ENCODE measurements at regions not wholly inside any gene's neighbourhood (a gene's known extent, or its start where the extent isn't known, plus 50 kb on each side); places are given as distances from the start of the nearest gene placed in this dataset.

DNA sequence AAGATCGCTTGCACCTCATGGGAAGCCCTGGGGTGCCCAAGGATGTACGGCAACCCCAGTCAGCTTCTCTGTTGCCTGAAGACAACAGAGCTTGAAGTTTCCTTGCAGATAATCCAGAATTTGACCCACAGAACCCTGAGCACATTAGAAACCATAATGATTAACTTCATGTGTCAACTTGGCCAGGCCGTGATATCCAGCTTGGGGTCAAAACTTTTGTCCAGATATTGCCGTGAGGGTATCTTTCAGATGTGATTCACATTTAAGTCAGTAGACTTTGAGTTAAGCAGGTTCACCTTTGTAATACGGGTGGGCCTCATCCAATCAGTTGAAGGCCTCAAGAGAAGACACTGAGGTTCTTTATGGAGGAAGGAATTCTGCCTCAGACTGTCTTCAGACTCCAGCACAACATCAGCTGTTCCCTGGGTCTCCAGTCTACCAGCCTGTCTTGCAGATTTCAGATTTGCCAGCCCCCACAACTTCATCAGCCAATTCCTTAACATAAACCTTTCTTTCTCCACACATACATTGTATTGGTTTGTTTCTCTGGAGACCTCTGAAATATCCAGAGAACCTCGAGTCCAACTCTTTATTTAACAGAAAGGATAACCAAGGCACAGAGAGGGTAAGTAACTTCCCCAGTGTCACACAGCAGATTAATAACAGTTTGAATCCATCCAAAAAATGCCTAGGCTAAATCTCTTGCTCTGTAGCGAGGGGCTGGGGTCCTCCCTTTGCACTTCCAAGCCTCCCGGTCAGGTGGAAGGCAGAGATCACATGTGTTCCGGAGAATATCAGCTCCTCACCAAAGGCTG, 171.1 kb downstream of the SALL1 start:
- no peaks in the 10 kb centered on the region for H3K9me3 ChIP-seq (replicated peaks in 1 of 3)
- DNase-seq = no peak
- intact Hi-C loops (cut with DNase I) = no loop called here
- no peaks in the 10 kb centered on the region for H3K36me3 ChIP-seq (replicated peaks in 1 of 2)
- H3K4me3 ChIP-seq = no peak overlapping the region
- no peaks in the 10 kb centered on the region for H3K27me3 ChIP-seq
- no peak for TF ChIP-seq POLR2A (IDR thresholded peaks at IDR 0.05)
- TF ChIP-seq, protein P1, sequence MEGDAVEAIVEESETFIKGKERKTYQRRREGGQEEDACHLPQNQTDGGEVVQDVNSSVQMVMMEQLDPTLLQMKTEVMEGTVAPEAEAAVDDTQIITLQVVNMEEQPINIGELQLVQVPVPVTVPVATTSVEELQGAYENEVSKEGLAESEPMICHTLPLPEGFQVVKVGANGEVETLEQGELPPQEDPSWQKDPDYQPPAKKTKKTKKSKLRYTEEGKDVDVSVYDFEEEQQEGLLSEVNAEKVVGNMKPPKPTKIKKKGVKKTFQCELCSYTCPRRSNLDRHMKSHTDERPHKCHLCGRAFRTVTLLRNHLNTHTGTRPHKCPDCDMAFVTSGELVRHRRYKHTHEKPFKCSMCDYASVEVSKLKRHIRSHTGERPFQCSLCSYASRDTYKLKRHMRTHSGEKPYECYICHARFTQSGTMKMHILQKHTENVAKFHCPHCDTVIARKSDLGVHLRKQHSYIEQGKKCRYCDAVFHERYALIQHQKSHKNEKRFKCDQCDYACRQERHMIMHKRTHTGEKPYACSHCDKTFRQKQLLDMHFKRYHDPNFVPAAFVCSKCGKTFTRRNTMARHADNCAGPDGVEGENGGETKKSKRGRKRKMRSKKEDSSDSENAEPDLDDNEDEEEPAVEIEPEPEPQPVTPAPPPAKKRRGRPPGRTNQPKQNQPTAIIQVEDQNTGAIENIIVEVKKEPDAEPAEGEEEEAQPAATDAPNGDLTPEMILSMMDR (IDR thresholded peaks at IDR 0.05) = no peak
- no peaks in the 10 kb centered on the region for H3K4me1 ChIP-seq (replicated peaks in 1 of 2)
- H3K27ac ChIP-seq = no peak overlapping the region
- WGBS, 4 donors = 52 to 63% (median 59%) methylated on average over 9 of the region's 9 CpGs

DNA sequence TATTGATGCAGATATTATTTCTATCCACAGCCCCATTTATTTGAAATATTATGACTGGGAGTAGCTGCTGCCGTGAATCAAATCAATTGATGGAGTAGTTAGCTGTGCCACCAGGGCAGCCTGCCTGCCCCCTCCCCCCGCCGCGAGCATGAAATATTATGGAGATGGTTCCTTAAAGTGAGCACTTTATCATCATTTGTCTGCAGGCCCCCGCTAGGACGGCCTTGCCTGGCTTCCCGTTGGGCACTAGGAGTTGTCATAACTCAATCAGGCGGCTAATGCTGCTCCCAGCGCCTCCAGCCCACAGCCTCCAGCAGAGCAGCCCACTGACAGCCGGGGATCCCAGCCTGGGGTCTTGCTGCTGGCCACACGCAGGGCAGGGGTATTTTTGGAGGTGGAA, 173.9 kb downstream of the SALL1 start:
- no peak for TF ChIP-seq POLR2A (IDR thresholded peaks at IDR 0.05)
- TF ChIP-seq, protein P1 (IDR thresholded peaks at IDR 0.05) = no peak
- Histone ChIP-seq H3K27ac (no peak overlapping the region), H3K4me1 (replicated peaks in 1 of 2) (no peaks in the 10 kb centered on the region), H3K27me3 (no peaks in the 10 kb centered on the region), H3K9me3 (replicated peaks in 1 of 3) (no peaks in the 10 kb centered on the region), H3K4me3 (no peak overlapping the region), H3K36me3 (replicated peaks in 1 of 2) (no peaks in the 10 kb centered on the region)
- intact Hi-C loops (cut with DNase I) = no loop called here
- WGBS, 4 donors = 11 to 29% (median 14%) methylated on average over 9 to 11 of the region's 11 CpGs
- DNase-seq = no peak

DNA sequence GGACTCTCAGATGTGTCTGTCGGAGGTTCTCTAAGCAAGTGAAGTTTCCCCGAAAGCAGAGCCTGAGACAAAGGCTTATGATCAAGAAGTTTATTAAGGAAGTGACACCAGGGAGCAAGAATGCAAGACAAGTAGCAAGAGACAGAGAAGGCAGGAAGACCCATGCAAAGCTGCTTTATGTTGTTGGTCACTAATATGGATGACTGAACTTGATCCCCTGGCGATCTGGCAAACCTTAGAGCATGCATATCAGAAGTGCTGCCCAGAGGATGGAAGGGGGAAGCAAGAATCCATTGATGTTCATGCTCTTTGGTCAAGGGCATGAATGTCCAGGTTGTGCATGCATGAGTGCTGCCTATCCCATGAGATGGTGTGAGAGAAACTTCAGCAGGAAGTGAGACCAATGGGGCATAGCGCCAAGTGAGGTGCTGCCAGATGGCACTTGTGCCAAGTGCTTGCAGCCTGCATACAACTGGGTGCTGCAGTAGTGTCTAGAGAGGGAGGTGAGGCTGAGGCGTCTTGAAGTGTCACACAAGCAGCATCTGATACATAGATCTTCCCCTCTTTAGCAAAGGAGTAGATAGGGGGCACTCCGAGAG, 176.5 kb downstream of the SALL1 start:
- Histone ChIP-seq H3K4me3 (no peak overlapping the region), H3K27ac (no peak overlapping the region), H3K9me3 (replicated peaks in 1 of 3) (no peaks in the 10 kb centered on the region), H3K36me3 (replicated peaks in 1 of 2) (no peaks in the 10 kb centered on the region), H3K27me3 (no peaks in the 10 kb centered on the region), H3K4me1 (replicated peaks in 1 of 2) (no peaks in the 10 kb centered on the region)
- intact Hi-C loops (cut with DNase I) = no loop called here
- 64 to 81% (median 70%) methylated on average over 4 to 6 of the region's 6 CpGs for WGBS, 4 donors
- TF ChIP-seq, protein P1 (IDR thresholded peaks at IDR 0.05) = no peak
- TF ChIP-seq POLR2A (IDR thresholded peaks at IDR 0.05) = no peak
- no peak for DNase-seq

DNA sequence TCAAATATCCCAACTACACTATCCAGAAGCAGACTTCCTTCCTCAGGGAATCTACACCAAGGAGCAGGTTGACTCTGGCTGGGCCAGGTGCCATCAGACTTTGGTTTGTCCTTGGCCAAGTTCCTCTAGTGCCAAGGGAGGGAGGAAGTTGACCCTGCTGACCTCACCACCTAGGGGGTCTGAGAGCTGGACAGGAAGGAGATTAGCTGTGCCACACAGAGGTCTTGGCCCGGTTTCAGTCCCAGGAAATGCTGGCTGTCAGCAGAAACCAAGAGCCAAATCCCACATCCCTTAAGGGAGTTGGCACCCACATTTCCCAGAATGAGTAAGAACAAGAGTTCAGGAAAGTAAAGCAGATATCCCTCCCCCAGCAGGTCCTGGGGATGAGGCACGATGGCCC, 178.2 kb downstream of the SALL1 start:
- Histone ChIP-seq H3K4me1 (replicated peaks in 1 of 2) (no peaks in the 10 kb centered on the region), H3K9me3 (replicated peaks in 1 of 3) (no peaks in the 10 kb centered on the region), H3K27ac (no peak overlapping the region), H3K27me3 (no peaks in the 10 kb centered on the region), H3K4me3 (no peak overlapping the region), H3K36me3 (replicated peaks in 1 of 2) (no peaks in the 10 kb centered on the region)
- 50 to 77% (median 63%) methylated on average over 1 to 2 of the region's 2 CpGs for WGBS, 4 donors
- TF ChIP-seq POLR2A (IDR thresholded peaks at IDR 0.05) = no peak
- TF ChIP-seq, protein P1 (IDR thresholded peaks at IDR 0.05) = no peak
- intact Hi-C loops (cut with DNase I) = no loop called here
- DNase-seq = no peak

Data from adrenal gland (tissue), 9 donors.